ENCODE measurements at regions not wholly inside any gene's neighbourhood (a gene's known extent, or its start where the extent isn't known, plus 50 kb on each side); places are given as distances from the start of the nearest gene placed in this dataset.

DNA sequence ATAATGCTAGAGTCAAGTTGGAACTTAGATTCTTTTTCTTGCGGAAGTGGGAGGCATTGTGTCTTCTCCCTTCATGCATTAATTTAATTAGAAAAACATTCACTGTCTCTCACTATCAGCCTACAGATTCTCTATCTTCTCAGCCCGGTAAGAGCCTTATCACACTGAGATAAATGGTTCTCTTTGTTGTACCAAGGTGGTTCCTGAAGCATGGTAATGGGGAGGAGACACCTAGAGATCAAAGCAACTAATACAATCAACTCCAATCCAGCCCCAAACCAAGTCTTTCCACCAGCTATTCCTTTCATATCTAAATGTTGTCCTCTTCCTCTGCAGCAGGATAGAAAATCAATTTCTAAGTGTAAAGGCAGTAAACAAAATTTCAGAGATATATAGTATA, 210.8 kb downstream of the DAD1 start:
- ChIA-PET RAD21 (ENCODE audit: low non-redundant PET in 1 of 2, low total read pairs in 2 of 2, uncharacterized antibody in 2 of 2, unreplicated experiment in 2 of 2) (no interaction called here), POLR2A (no interaction called here), CTCF (interaction anchor here (0.8 to 1.8 kb wide), 4 partner anchors 57 to 177 kb away, joined by 3 to 6 read pairs (median 3); no protein-coding TSS in a partner anchor)

More for the DNA sequence above, 210.8 kb downstream of the DAD1 start:
- H3K4me2 ChIP-seq (ENCODE audit: low read length): no peak overlapping the region
- H3K9me2 ChIP-seq (ENCODE audit: insufficient read depth): no peaks in the 10 kb centered on the region
- H3K4me3 ChIP-seq (replicated peaks in 1 of 2; ENCODE audit: low read depth in 1 of 2, low read length in 2 of 2): no peak overlapping the region
- no peak for TF ChIP-seq ATF3 (IDR thresholded peaks at IDR 0.05)
- TF ChIP-seq ELF1 (IDR thresholded peaks at IDR 0.05; ENCODE audit: borderline replicate concordance, low read depth): no peak
- no peak for TF ChIP-seq CBX3 (IDR thresholded peaks at IDR 0.05; ENCODE audit: low read depth)
- TF ChIP-seq POLR2AphosphoS5 (IDR thresholded peaks at IDR 0.05; ENCODE audit: low read depth, low read length): no peak
- no peak for TF ChIP-seq JUND (IDR thresholded peaks at IDR 0.05)
- TF ChIP-seq, protein P1, sequence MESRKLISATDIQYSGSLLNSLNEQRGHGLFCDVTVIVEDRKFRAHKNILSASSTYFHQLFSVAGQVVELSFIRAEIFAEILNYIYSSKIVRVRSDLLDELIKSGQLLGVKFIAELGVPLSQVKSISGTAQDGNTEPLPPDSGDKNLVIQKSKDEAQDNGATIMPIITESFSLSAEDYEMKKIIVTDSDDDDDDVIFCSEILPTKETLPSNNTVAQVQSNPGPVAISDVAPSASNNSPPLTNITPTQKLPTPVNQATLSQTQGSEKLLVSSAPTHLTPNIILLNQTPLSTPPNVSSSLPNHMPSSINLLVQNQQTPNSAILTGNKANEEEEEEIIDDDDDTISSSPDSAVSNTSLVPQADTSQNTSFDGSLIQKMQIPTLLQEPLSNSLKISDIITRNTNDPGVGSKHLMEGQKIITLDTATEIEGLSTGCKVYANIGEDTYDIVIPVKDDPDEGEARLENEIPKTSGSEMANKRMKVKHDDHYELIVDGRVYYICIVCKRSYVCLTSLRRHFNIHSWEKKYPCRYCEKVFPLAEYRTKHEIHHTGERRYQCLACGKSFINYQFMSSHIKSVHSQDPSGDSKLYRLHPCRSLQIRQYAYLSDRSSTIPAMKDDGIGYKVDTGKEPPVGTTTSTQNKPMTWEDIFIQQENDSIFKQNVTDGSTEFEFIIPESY (IDR thresholded peaks at IDR 0.05; ENCODE audit: extremely low read depth, insufficient replicate concordance, low read length): no peak
- no peak for TF ChIP-seq TCF7L2 (IDR thresholded peaks at IDR 0.05; ENCODE audit: borderline replicate concordance, extremely low read depth, insufficient read depth, insufficient read length)
- no peak for TF ChIP-seq CEBPB (IDR thresholded peaks at IDR 0.05; ENCODE audit: low read depth)
- TF ChIP-seq EZH2phosphoT487 (IDR thresholded peaks at IDR 0.05; ENCODE audit: borderline replicate concordance): no peak
- TF ChIP-seq RAD21 (IDR thresholded peaks at IDR 0.05; ENCODE audit: low read depth): no peak
- no peak for TF ChIP-seq ZNF274 (IDR thresholded peaks at IDR 0.05; ENCODE audit: low read depth, low read length)
- no peak for TF ChIP-seq SRF (IDR thresholded peaks at IDR 0.05; ENCODE audit: low read depth)
- no peak for TF ChIP-seq EZH2 (IDR thresholded peaks at IDR 0.05)
- no peak for TF ChIP-seq YY1 (IDR thresholded peaks at IDR 0.05; ENCODE audit: extremely low read depth, insufficient replicate concordance, low read depth, low read length)
- no peaks in the 10 kb centered on the region for H3K79me2 ChIP-seq (ENCODE audit: insufficient read depth, low read length)
- DNase-seq (ENCODE audit: low read depth, low spot score) (no peak), ATAC-seq (no peak)
- no peak overlapping the region for H3K9ac ChIP-seq (ENCODE audit: low read length)
- no peak overlapping the region for H2AFZ ChIP-seq (ENCODE audit: low read depth, low read length, poor library complexity, severe bottlenecking)
- H3K36me3 ChIP-seq (ENCODE audit: control insufficient read depth in 1 of 2, insufficient read depth in 2 of 2, low read length in 2 of 2): no peaks in the 10 kb centered on the region
- no peak overlapping the region for H3K27ac ChIP-seq (ENCODE audit: low read depth, low read length)
- no peaks in the 10 kb centered on the region for H3K4me1 ChIP-seq (ENCODE audit: control insufficient read depth in 1 of 2, insufficient read depth in 2 of 2, low read length in 2 of 2)
- intact Hi-C loops (cut with micrococcal nuclease): loop anchor here (10.0 kb wide), 1 partner anchor 153 kb away; no protein-coding TSS in a partner anchor
- H3K27me3 ChIP-seq (ENCODE audit: insufficient read depth, low read length): peaks cover 65% of the 10 kb centered on the region
- BruUV-seq (replicated peaks): no TSS peak
- no peaks in the 10 kb centered on the region for H4K20me1 ChIP-seq (ENCODE audit: insufficient read depth)
- no peaks in the 10 kb centered on the region for H3K9me3 ChIP-seq (ENCODE audit: control insufficient read depth in 1 of 2, insufficient read depth in 1 of 2, low read depth in 1 of 2, low read length in 2 of 2)
